ENCODE measurements at regions not wholly inside any gene's neighbourhood (a gene's known extent, or its start where the extent isn't known, plus 50 kb on each side); places are given as distances from the start of the nearest gene placed in this dataset.
"Not testable (repeated sequence)": the region's sequence is repeated elsewhere in the genome, so short reads cannot be mapped to it uniquely, and the experiment has no call there.

DNA sequence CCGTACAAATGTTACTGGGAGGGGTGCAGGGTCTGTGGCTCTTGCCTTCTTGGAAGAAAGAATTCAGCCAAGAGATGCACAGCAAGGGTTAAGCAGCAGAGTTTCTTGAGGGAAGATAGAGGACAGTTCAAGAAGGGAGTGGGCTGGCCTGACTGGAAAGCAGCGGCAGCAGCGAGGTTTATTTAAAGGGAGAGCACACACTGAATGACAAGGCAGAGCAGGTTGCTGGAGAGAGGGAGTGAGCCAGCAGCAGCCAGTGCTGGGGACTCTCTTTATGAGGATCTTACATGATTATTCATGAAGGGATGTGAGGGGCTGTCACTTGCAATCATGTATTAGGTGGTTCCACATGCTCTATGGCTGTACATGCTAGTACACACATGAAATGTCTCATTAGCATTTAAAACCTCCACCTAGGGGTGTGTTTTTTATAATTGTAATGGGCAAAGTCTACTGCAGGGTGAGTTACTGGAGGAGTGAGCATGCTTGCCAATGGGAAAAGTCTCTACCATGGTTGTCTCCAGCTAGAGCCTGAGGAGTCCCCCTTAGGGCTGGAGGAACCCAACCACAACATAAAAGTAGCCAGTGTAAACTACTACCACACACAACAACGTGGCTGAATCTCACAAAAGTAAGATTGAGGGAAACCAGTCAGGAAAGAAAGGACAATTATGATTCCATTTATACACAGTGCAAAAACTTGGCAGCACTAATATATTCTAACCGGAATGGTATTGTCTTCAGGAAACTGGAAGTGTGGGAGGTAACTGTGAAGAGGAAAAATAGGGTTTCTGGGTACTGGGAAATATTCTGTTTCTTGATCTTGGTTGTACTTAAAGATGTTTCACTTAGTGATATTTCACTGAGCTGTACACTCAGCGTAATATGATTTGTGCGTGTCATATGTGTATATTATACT lies 87.6 kb upstream of the FAM110C start:
- Histone ChIP-seq H3K27ac (no peak overlapping the region), H3K36me3 (no peaks in the 10 kb centered on the region), H3K4me1 (no peaks in the 10 kb centered on the region), H3K27me3 (peaks cover 0 to 4% (median 0%) of the 10 kb centered on the region in 4 donors), H3K4me3 (no peak overlapping the region), H3K9me3 (no peaks in the 10 kb centered on the region)
- 47 to 48% methylated on average over 7 of the region's 7 CpGs for WGBS, 2 donors
- ATAC-seq (no peak), DNase-seq (no peak), FAIRE-seq (no peak)
- intact Hi-C loops (cut with DNase I): no loop called here
- no peak for TF ChIP-seq CTCF (IDR thresholded peaks at IDR 0.05)

GRCh38 chr2:126769-127168 lies 80.5 kb upstream of the FAM110C start:
- intact Hi-C loops (cut with DNase I); H3K27me3 ChIP-seq; H3K27ac ChIP-seq; ATAC-seq; H3K4me1 ChIP-seq; FAIRE-seq; H3K36me3 ChIP-seq; H3K9me3 ChIP-seq; H3K4me3 ChIP-seq: not testable (repeated sequence)
- DNase-seq: peak in 1 of 6 donors; percentile 65
- 92 to 93% methylated on average over 22 to 31 of the region's 31 CpGs for WGBS, 2 donors

DNA sequence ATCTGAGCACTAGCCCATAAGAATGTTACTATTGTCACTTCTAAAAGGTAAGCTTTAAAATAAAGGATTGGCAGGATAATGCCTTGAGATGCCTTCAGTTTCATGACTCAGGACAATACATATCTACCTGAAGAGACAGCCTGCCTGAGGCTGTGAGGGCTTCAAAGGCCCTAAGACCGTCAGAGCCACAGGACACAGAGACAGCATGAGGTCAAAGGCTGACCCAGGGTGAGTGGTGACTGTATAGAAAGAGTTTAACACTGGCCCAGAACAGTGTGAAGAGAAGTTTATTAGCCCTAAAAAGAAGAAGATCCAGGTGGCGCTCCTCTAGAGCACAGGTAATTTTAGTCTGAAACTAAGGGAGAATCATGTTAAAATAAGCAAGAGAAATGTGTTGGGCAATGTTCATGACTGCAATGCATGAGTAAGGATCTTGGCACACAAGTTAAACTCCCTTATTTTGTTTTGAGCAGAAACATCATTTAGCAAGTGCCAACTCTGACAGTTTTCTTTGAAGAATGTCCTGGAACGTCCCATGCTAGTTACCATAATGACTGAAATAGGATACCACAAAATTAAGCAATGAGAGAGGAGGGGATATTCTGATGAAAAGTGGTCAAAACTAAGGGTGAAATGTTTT lies 78.1 kb upstream of the FAM110C start:
- DNase-seq (no peak), FAIRE-seq (no peak), ATAC-seq (no peak)
- Histone ChIP-seq H3K4me3 (no peak overlapping the region), H3K36me3 (no peaks in the 10 kb centered on the region), H3K4me1 (no peaks in the 10 kb centered on the region), H3K27ac (no peak overlapping the region), H3K27me3 (no peaks in the 10 kb centered on the region), H3K9me3 (no peaks in the 10 kb centered on the region)
- intact Hi-C loops (cut with DNase I): no loop called here
- TF ChIP-seq CTCF (IDR thresholded peaks at IDR 0.05): no peak
- WGBS, 2 donors: 69 to 75% methylated on average over 3 of the region's 3 CpGs

- H3K4me3 ChIP-seq: no peak overlapping the region
- DNase-seq: no peak
- H3K9me3 ChIP-seq: no peaks in the 10 kb centered on the region
- H3K4me1 ChIP-seq: no peaks in the 10 kb centered on the region
- TF ChIP-seq CTCF (IDR thresholded peaks at IDR 0.05): no peak
- no peaks in the 10 kb centered on the region for H3K27me3 ChIP-seq
- intact Hi-C loops (cut with DNase I): no loop called here
- H3K27ac ChIP-seq: no peak overlapping the region
- no peaks in the 10 kb centered on the region for H3K36me3 ChIP-seq
- FAIRE-seq: no peak
- ATAC-seq: no peak
- 92 to 95% methylated on average over 2 of the region's 2 CpGs for WGBS, 2 donors
Observed at GRCh38 chr2:116953-117352, 70.6 kb upstream of the FAM110C start.

DNA sequence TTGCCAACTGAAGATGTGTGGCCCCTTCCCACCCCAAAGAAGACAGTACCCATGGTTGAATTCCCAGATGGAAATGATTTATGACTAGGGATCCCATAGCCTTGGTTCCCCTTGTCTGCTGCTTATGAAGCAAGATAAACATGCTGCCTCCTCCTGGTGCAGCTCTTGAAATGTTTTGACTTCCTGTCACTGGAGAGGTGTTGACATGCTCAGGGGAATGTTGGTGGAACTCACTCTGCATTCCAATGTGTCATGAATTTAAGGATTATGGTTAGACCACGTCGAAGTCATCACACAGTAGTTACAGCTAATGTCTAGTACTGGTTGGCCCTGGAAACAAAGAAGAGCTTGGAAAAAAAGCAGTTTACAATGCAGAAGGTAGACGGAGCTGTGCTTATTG lies 69.0 kb upstream of the FAM110C start:
- no peaks in the 10 kb centered on the region for H3K9me3 ChIP-seq
- ATAC-seq: peak in 3 of 4 donors; percentile 29 to 39 (median 30)
- WGBS, 2 donors: 34 to 43% methylated on average over 3 of the region's 3 CpGs
- no peak overlapping the region for H3K4me3 ChIP-seq
- DNase-seq: no peak
- no peaks in the 10 kb centered on the region for H3K27me3 ChIP-seq
- no peak for FAIRE-seq
- H3K4me1 ChIP-seq: peaks cover 0 to 7% (median 2%) of the 10 kb centered on the region in 3 donors
- intact Hi-C loops (cut with DNase I): no loop called here
- no peak overlapping the region for H3K27ac ChIP-seq
- no peak for TF ChIP-seq CTCF (IDR thresholded peaks at IDR 0.05)
- no peaks in the 10 kb centered on the region for H3K36me3 ChIP-seq

All from pancreas (tissue), 10 donors.